H9 (cell line): ENCODE measurements at regions not wholly inside any gene's neighbourhood (a gene's known extent, or its start where the extent isn't known, plus 50 kb on each side); places are given as distances from the start of the nearest gene placed in this dataset.

Experiments used
- DNase-seq: peaks from one replicate; pipeline ENCODE4 v3.0.0-alpha.2; 2017
- H2AFZ ChIP-seq: one replicate; pipeline ENCODE4 v1.6.1; 2013; ENCODE audit warnings: mild to moderate bottlenecking, low read length, control low read depth, moderate library complexity
- H2AK5ac ChIP-seq: 2 replicates; pipeline ENCODE4 v1.6.1; 2013; ENCODE audit warnings: low read length, control low read depth, mixed read lengths; ENCODE audit not compliant: insufficient read length
- H2BK120ac ChIP-seq: one replicate; pipeline ENCODE4 v1.6.1; 2013; ENCODE audit warnings: low read depth, mild to moderate bottlenecking, low read length, control low read depth, inconsistent platforms; ENCODE audit not compliant: poor library complexity, severe bottlenecking
- H2BK12ac ChIP-seq: 2 replicates; pipeline ENCODE4 v1.6.1; 2013; ENCODE audit warnings: low read length, control low read depth, mixed read lengths, low read depth; ENCODE audit not compliant: insufficient read length
- H2BK15ac ChIP-seq: 2 replicates; pipeline ENCODE4 v1.6.1; 2013; ENCODE audit warnings: low read depth, low read length, control low read depth
- H2BK20ac ChIP-seq: one replicate; pipeline ENCODE4 v1.6.1; 2013; ENCODE audit warnings: low read depth, mild to moderate bottlenecking, low read length, control low read depth, inconsistent platforms; ENCODE audit not compliant: poor library complexity, severe bottlenecking
- H2BK5ac ChIP-seq: 2 replicates; pipeline ENCODE4 v1.6.1; 2013; ENCODE audit warnings: low read length, control low read depth, mixed read lengths; ENCODE audit not compliant: insufficient read length
- H3K14ac ChIP-seq: 2 replicates; pipeline ENCODE4 v1.6.1; 2013; ENCODE audit warnings: low read length, control low read depth; ENCODE audit not compliant: insufficient read depth
- H3K18ac ChIP-seq: 2 replicates; pipeline ENCODE4 v1.6.1; 2013; ENCODE audit warnings: low read depth, mild to moderate bottlenecking, mixed read lengths, low read length, control low read depth; ENCODE audit not compliant: insufficient read length
- H3K23ac ChIP-seq: 2 replicates; pipeline ENCODE4 v1.6.1; 2013; ENCODE audit warnings: low read length, control low read depth, mixed read lengths, low read depth; ENCODE audit not compliant: insufficient read length
- H3K23me2 ChIP-seq: 2 replicates; pipeline ENCODE4 v1.6.1; 2013; ENCODE audit warnings: low read depth, mild to moderate bottlenecking, mixed read lengths, low read length, control low read depth; ENCODE audit not compliant: insufficient read length, poor library complexity, severe bottlenecking
- H3K27ac ChIP-seq: 2 replicates; pipeline ENCODE4 v1.5.1; 2013; ENCODE audit warnings: low read length, control low read depth, mixed read lengths, low read depth; ENCODE audit not compliant: insufficient read length
- H3K27me3 ChIP-seq: 2 replicates; pipeline ENCODE4 v1.6.1; 2013; ENCODE audit warnings: low read length, control low read depth, inconsistent platforms; ENCODE audit not compliant: insufficient read depth
- H3K4ac ChIP-seq: 2 replicates; pipeline ENCODE4 v1.6.1; 2013; ENCODE audit warnings: low read depth, mild to moderate bottlenecking, control low read depth, inconsistent platforms, low read length, moderate library complexity
- H3K4me1 ChIP-seq: 2 replicates; pipeline ENCODE4 v1.6.1; 2013; ENCODE audit warnings: low read length, control low read depth, inconsistent platforms; ENCODE audit not compliant: insufficient read depth
- H3K4me2 ChIP-seq: 2 replicates; pipeline ENCODE4 v1.6.1; 2013; ENCODE audit warnings: low read length, control low read depth, mixed read lengths; ENCODE audit not compliant: insufficient read length, insufficient read depth
- H3K56ac ChIP-seq: 2 replicates; pipeline ENCODE4 v1.6.1; 2013; ENCODE audit warnings: low read depth, mild to moderate bottlenecking, mixed read lengths, low read length, control low read depth; ENCODE audit not compliant: insufficient read length
- H3K79me1 ChIP-seq: 2 replicates; pipeline ENCODE4 v1.6.1; 2013; ENCODE audit warnings: low read depth, mild to moderate bottlenecking, moderate library complexity, low read length, control low read depth, inconsistent platforms; ENCODE audit not compliant: insufficient read depth, poor library complexity, severe bottlenecking
- H3K79me2 ChIP-seq: 2 replicates; pipeline ENCODE4 v1.6.1; 2013; ENCODE audit warnings: low read length, control low read depth, inconsistent platforms; ENCODE audit not compliant: insufficient read depth
- H3K9ac ChIP-seq: 2 replicates; pipeline ENCODE4 v1.6.1; 2013; ENCODE audit warnings: low read length, control low read depth, mixed read lengths; ENCODE audit not compliant: insufficient read length; ENCODE audit errors: extremely low read depth
- H3K9me3 ChIP-seq: one replicate; pipeline ENCODE4 v1.6.1; 2013; ENCODE audit warnings: low read depth, low read length, inconsistent platforms; ENCODE audit not compliant: control insufficient read depth
- H3T11ph ChIP-seq: one replicate; pipeline ENCODE4 v1.6.1; 2013; ENCODE audit warnings: mild to moderate bottlenecking, low read length, control low read depth, inconsistent platforms
- H4K20me1 ChIP-seq: one replicate; pipeline ENCODE4 v1.6.1; 2013; ENCODE audit not compliant: control insufficient read depth, insufficient read length, insufficient read depth
- H4K5ac ChIP-seq: 2 replicates; pipeline ENCODE4 v1.6.1; 2013; ENCODE audit warnings: low read depth, mild to moderate bottlenecking, mixed read lengths, low read length, control low read depth; ENCODE audit not compliant: insufficient read length
- H4K8ac ChIP-seq: replicated peaks from 2 replicates; pipeline ENCODE4 v1.6.1; 2013; ENCODE audit warnings: low read length, control low read depth, mixed read lengths, low read depth; ENCODE audit not compliant: insufficient read length
- H4K91ac ChIP-seq: 2 replicates; pipeline ENCODE4 v1.6.1; 2013; ENCODE audit warnings: low read depth, mild to moderate bottlenecking, moderate library complexity, mixed read lengths, low read length, control low read depth; ENCODE audit not compliant: insufficient read length
- H3K27ac Mint-ChIP-seq, 3 experiments: 2 replicates in 2 of 3; 3 replicates in 1 of 3; pipeline ENCODE4 v1.8.0; 2020 to 2021; ENCODE audit warnings: mixed read lengths in 3 of 3, mild to moderate bottlenecking in 1 of 3, moderate library complexity in 1 of 3
- H3K27me3 Mint-ChIP-seq: 2 replicates; pipeline ENCODE4 v1.8.0; 2021; ENCODE audit warnings: low read depth, mild to moderate bottlenecking, moderate library complexity, mixed read lengths
- H3K36me3 Mint-ChIP-seq, 3 experiments: 2 replicates in 2 of 3; 3 replicates in 1 of 3; pipeline ENCODE4 v1.8.0; 2020 to 2021; ENCODE audit warnings: low read depth in 3 of 3, mixed read lengths in 3 of 3; ENCODE audit not compliant: insufficient read depth in 1 of 3
- H3K4me1 Mint-ChIP-seq, 2 experiments: 2 replicates each; pipeline ENCODE4 v1.8.0; 2020; ENCODE audit warnings: mixed read lengths in 2 of 2
- H3K4me3 Mint-ChIP-seq, 2 experiments: 2 replicates in 1 of 2; 3 replicates in 1 of 2; pipeline ENCODE4 v1.8.0; 2020 to 2021; ENCODE audit warnings: mild to moderate bottlenecking in 2 of 2, mixed read lengths in 2 of 2, moderate library complexity in 1 of 2
- H3K9me3 Mint-ChIP-seq, 2 experiments: 2 replicates in 1 of 2; 3 replicates in 1 of 2; pipeline ENCODE4 v1.8.0; 2020; ENCODE audit warnings: mild to moderate bottlenecking in 2 of 2, mixed read lengths in 2 of 2, moderate library complexity in 1 of 2
- WGBS: extraction: QIAGEN DNeasy Blood & Tissue Kit; methylation state at CpG from one replicate; pipeline ENCODE4 v1.1.7; 2013; ENCODE audit warnings: missing lambda C conversion rate, low lambda C conversion rate, mixed read lengths; ENCODE audit not compliant: insufficient read length; ENCODE audit errors: extremely low coverage; 5-methylcytosine and 5-hydroxymethylcytosine counted together
- TF ChIP-seq, protein P1 (sequence below): fragments of 200-600 bp; sonication (generic); conservative IDR thresholded peaks from 3 replicates; pipeline ENCODE4 v1.8.0; 2021; ENCODE audit warnings: antibody characterized with exemption, mild to moderate bottlenecking

DNA sequence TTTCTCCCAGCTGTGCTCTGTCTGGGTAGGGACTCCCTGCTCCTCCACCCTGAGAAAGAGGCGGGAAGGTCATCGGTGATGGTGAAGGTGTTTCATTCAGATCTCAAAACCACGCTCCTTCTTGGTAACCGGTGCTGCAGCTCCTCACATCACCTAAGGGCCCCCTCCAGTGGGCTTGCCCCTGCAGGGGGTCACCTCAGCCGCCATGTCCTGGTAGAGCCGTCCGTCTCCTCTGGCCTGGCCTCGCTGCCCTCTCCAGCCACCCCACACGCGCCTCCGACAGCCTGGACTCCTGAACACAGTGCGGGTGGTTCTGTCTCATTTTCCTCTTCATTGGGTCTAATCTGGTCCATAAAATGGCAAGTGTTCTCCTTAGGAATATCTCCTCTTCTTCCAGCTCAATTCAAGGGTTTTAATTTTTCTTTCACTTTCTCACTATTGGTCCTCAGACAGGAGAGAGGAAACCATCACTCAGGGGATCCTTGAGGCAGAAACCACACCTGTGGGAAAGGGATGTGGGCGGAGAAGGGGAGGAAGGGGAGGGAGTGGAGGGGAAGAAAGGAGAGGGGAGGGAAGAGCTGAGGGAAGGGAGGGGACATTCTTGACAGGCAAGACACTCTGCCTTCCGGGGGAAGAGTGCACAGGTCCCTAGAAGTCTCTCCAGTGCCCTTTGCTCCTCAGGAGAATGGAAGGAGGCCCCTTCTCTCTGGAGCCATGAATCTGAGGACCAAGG, 1338.4 kb downstream of the TBC1D22A start:
- Histone ChIP-seq H4K20me1 (no peaks in the 10 kb centered on the region), H3K14ac (no peak overlapping the region), H3K4me2 (no peak overlapping the region), H3K23me2 (no peaks in the 10 kb centered on the region), H3K9me3 (no peaks in the 10 kb centered on the region), H3K27me3 (no peaks in the 10 kb centered on the region), H3K9ac (no peak overlapping the region), H2BK5ac (no peak overlapping the region), H4K91ac (no peak overlapping the region), H2BK20ac (no peak overlapping the region), H4K5ac (no peak overlapping the region), H3K56ac (no peak overlapping the region), H2BK120ac (no peak overlapping the region), H3K23ac (no peak overlapping the region), H2AK5ac (no peak overlapping the region), H4K8ac (no peak overlapping the region), H3K79me2 (no peaks in the 10 kb centered on the region), H2AFZ (no peak overlapping the region), H3T11ph (no peak overlapping the region), H3K27ac (no peak overlapping the region), H3K4ac (no peak overlapping the region), H3K18ac (no peak overlapping the region), H3K4me1 (no peaks in the 10 kb centered on the region), H2BK15ac (no peak overlapping the region), H3K79me1 (no peaks in the 10 kb centered on the region), H2BK12ac (no peak overlapping the region)
- peak; percentile 17 for DNase-seq
- Mint-ChIP-seq H3K4me3 (no peak overlapping the region), H3K36me3 (peaks cover 0 to 2% (median 0%) of the 10 kb centered on the region in 3 experiments; a peak in 1 of 7 replicates), H3K27ac (no peak overlapping the region), H3K27me3 (peaks cover 6% of the 10 kb centered on the region; the same call in 1 of the 2 replicates), H3K4me1 (peaks cover 8 to 16% of the 10 kb centered on the region in 2 experiments), H3K9me3 (peaks cover 2 to 4% of the 10 kb centered on the region in 2 experiments; a peak in 3 of 5 replicates)
- TF ChIP-seq, protein P1, sequence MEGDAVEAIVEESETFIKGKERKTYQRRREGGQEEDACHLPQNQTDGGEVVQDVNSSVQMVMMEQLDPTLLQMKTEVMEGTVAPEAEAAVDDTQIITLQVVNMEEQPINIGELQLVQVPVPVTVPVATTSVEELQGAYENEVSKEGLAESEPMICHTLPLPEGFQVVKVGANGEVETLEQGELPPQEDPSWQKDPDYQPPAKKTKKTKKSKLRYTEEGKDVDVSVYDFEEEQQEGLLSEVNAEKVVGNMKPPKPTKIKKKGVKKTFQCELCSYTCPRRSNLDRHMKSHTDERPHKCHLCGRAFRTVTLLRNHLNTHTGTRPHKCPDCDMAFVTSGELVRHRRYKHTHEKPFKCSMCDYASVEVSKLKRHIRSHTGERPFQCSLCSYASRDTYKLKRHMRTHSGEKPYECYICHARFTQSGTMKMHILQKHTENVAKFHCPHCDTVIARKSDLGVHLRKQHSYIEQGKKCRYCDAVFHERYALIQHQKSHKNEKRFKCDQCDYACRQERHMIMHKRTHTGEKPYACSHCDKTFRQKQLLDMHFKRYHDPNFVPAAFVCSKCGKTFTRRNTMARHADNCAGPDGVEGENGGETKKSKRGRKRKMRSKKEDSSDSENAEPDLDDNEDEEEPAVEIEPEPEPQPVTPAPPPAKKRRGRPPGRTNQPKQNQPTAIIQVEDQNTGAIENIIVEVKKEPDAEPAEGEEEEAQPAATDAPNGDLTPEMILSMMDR, result no peak
- no CpG with 5 or more reads among the region's 14 CpGs for WGBS
